ENCODE measurements at regions not wholly inside any gene's neighbourhood (a gene's known extent, or its start where the extent isn't known, plus 50 kb on each side); places are given as distances from the start of the nearest gene placed in this dataset. TPM values are rescaled to one million over a fixed set of nuclear protein-coding genes. Genes with fewer than 3 reads are reported as not detected.

Small RNAs in the stretch of these regions (small RNA-seq; reads per million reads assigned to genes)
- gene MIR4778 (ENCODE audit: insufficient read depth) (not detected), gene RN7SL635P (ENCODE audit: insufficient read depth) (not detected), gene VTRNA2-2P (ENCODE audit: insufficient read depth) (not detected)

All from mesendoderm (in vitro differentiated cells).